Keratinocyte (primary cell): ENCODE measurements at regions not wholly inside any gene's neighbourhood (a gene's known extent, or its start where the extent isn't known, plus 50 kb on each side); places are given as distances from the start of the nearest gene placed in this dataset.

Source experiments
- DNase-seq: peaks from one replicate; pipeline ENCODE4 v3.0.0-alpha.2; 2011; ENCODE audit warnings: low read depth, missing footprints, low spot score
- FAIRE-seq: peaks from 2 replicates; lab custom pipeline; 2011; peaks lifted over from hg19 to GRCh38; lab: Jason Lieb, UNC
- H2AFZ ChIP-seq: 2 replicates; pipeline ENCODE4 v1.6.0; 2012; ENCODE audit warnings: low read length, control low read depth, inconsistent platforms; ENCODE audit not compliant: control insufficient read depth
- H3K27ac ChIP-seq: 2 replicates; pipeline ENCODE4 v1.5.1; 2011; ENCODE audit warnings: low read length; ENCODE audit not compliant: control insufficient read depth, insufficient read depth
- H3K27me3 ChIP-seq: 3 replicates; pipeline ENCODE4 v1.6.0; 2011; ENCODE audit warnings: low read length; ENCODE audit not compliant: control insufficient read depth, insufficient read depth; ENCODE audit errors: extremely low read depth
- H3K36me3 ChIP-seq, 2 experiments: 2 replicates in 1 of 2; 3 replicates in 1 of 2; pipeline ENCODE4 v1.5.1; 2011; ENCODE audit warnings: low read length in 2 of 2, mild to moderate bottlenecking in 1 of 2; ENCODE audit not compliant: control insufficient read depth in 2 of 2, insufficient read depth in 2 of 2; ENCODE audit errors: extremely low read depth in 1 of 2
- H3K4me1 ChIP-seq: 3 replicates; pipeline ENCODE4 v1.5.1; 2011; ENCODE audit warnings: low read length; ENCODE audit not compliant: control insufficient read depth, insufficient read depth; ENCODE audit errors: extremely low read depth
- H3K4me2 ChIP-seq: 3 replicates; pipeline ENCODE4 v1.6.0; 2011; ENCODE audit warnings: low read depth, low read length; ENCODE audit not compliant: control insufficient read depth, insufficient read depth; ENCODE audit errors: extremely low read depth
- H3K4me3 ChIP-seq, 3 experiments: fragments of 200-600 bp in 1 of 3; sonication (generic) in 1 of 3; 2 replicates in 2 of 3; 3 replicates in 1 of 3; pipeline ENCODE4 v1.5.1; 2011 to 2016; ENCODE audit warnings: low read length in 3 of 3, mild to moderate bottlenecking in 3 of 3, control low read depth in 2 of 3, inconsistent platforms in 1 of 3, low read depth in 1 of 3, mixed read lengths in 1 of 3, mixed run types in 1 of 3, moderate library complexity in 1 of 3; ENCODE audit not compliant: control insufficient read depth in 2 of 3, insufficient read depth in 2 of 3; ENCODE audit errors: extremely low read depth in 1 of 3
- H3K79me2 ChIP-seq: 2 replicates; pipeline ENCODE4 v1.6.0; 2012; ENCODE audit warnings: low read length; ENCODE audit not compliant: control insufficient read depth, insufficient read depth
- H3K9ac ChIP-seq: 3 replicates; pipeline ENCODE4 v1.6.0; 2011; ENCODE audit warnings: low read length; ENCODE audit not compliant: control insufficient read depth, insufficient read depth; ENCODE audit errors: extremely low read depth
- H3K9me1 ChIP-seq: 3 replicates; pipeline ENCODE4 v1.6.0; 2011; ENCODE audit warnings: low read length; ENCODE audit not compliant: control insufficient read depth, insufficient read depth; ENCODE audit errors: extremely low read depth
- H3K9me3 ChIP-seq: 2 replicates; pipeline ENCODE4 v1.5.1; 2012; ENCODE audit warnings: low read depth, low read length; ENCODE audit not compliant: control insufficient read depth
- H4K20me1 ChIP-seq: 3 replicates; pipeline ENCODE4 v1.6.0; 2011; ENCODE audit warnings: low read length; ENCODE audit not compliant: control insufficient read depth, insufficient read depth; ENCODE audit errors: extremely low read depth
- EZH2 ChIP-seq: IDR thresholded peaks from one replicate; pipeline ENCODE4 v1.6.1; 2012; ENCODE audit warnings: inconsistent platforms, mild to moderate bottlenecking, low read length, moderate library complexity
- dilution Hi-C: fragments of 300-500 bp; cut with MboI; formaldehyde crosslinking; loops from one replicate; pipeline ENCODE4 v1.7.0; 2020; ENCODE audit warnings: low sequenced_read_pairs; ENCODE audit not compliant: extremely low pct_ligation_motif_present
- TF ChIP-seq, protein P1 (sequence below), 3 experiments: IDR thresholded peaks in 1 of 3; conservative IDR thresholded peaks in 1 of 3; optimal IDR thresholded peaks in 1 of 3; 2 replicates in 2 of 3; 3 replicates in 1 of 3; pipeline versions ENCODE3 to v1.5.1; 2011; ENCODE audit warnings: low read length in 3 of 3, mild to moderate bottlenecking in 3 of 3, moderate library complexity in 2 of 3, control low read depth in 1 of 3, inconsistent platforms in 1 of 3; ENCODE audit not compliant: insufficient read depth in 2 of 3; ENCODE audit errors: extremely low read depth in 1 of 3

DNA sequence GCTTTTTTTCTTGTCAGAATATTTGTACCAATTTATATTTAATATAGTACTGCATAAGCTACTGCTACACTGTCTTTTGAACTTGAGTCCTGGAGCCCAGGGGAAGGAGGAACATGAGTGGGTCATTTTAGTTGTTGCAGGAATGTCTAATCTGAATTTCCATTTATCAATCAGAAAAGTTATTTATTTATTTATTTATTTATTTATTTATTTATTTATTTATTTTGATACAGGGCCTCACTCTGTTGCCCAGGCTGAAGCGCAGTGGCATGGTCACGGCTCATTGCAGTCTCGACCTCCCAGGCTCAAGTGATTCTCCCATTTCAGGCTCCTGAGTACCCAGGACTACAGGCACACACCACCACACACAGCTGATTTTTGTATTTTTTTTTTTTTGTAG lies 712.6 kb downstream of the NR2F1-AS1 start:
- no peak overlapping the region for H3K9ac ChIP-seq
- H2AFZ ChIP-seq = no peak overlapping the region
- FAIRE-seq = no peak
- dilution Hi-C loops = no loop called here
- TF ChIP-seq EZH2 = no peak
- TF ChIP-seq, protein P1, sequence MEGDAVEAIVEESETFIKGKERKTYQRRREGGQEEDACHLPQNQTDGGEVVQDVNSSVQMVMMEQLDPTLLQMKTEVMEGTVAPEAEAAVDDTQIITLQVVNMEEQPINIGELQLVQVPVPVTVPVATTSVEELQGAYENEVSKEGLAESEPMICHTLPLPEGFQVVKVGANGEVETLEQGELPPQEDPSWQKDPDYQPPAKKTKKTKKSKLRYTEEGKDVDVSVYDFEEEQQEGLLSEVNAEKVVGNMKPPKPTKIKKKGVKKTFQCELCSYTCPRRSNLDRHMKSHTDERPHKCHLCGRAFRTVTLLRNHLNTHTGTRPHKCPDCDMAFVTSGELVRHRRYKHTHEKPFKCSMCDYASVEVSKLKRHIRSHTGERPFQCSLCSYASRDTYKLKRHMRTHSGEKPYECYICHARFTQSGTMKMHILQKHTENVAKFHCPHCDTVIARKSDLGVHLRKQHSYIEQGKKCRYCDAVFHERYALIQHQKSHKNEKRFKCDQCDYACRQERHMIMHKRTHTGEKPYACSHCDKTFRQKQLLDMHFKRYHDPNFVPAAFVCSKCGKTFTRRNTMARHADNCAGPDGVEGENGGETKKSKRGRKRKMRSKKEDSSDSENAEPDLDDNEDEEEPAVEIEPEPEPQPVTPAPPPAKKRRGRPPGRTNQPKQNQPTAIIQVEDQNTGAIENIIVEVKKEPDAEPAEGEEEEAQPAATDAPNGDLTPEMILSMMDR (optimal IDR thresholded peaks at IDR 0.05 in 1 of 3, IDR thresholded peaks at IDR 0.05 in 1 of 3, conservative IDR thresholded peaks at IDR 0.05 in 1 of 3; ENCODE audit: extremely low read depth in 1 of 3, insufficient read depth in 2 of 3, low read length in 3 of 3) = no peak
- no peak overlapping the region for H3K4me2 ChIP-seq
- no peaks in the 10 kb centered on the region for H3K4me1 ChIP-seq
- no peak overlapping the region for H3K4me3 ChIP-seq
- H3K79me2 ChIP-seq = no peaks in the 10 kb centered on the region
- DNase-seq = no peak
- H3K9me3 ChIP-seq = no peaks in the 10 kb centered on the region
- no peaks in the 10 kb centered on the region for H3K36me3 ChIP-seq
- H4K20me1 ChIP-seq = no peaks in the 10 kb centered on the region
- no peaks in the 10 kb centered on the region for H3K9me1 ChIP-seq
- H3K27me3 ChIP-seq = no peaks in the 10 kb centered on the region
- no peak overlapping the region for H3K27ac ChIP-seq

DNA sequence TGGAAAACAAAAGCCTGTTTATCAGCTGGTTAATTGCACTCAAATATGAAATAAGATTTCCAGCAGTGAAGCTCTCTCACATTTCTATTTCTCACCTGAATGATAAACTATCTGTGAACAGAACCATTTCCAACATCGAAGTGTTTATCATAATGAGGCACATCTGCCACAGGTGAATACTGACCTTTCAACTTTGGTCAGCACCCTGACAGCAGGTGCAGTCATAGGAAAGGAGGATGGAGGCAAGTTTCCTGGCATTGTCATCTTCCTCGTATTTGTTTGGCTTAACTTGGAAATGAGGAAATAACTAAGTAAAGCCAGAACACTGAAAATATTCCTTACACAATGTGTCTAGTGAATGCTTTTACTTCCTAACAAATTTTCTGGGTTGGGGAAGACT lies 716.4 kb downstream of the NR2F1-AS1 start:
- H3K4me1 ChIP-seq = no peaks in the 10 kb centered on the region
- FAIRE-seq = no peak
- no peak overlapping the region for H3K4me3 ChIP-seq
- no peaks in the 10 kb centered on the region for H3K9me3 ChIP-seq
- no peak overlapping the region for H2AFZ ChIP-seq
- H3K9me1 ChIP-seq = no peaks in the 10 kb centered on the region
- no peak overlapping the region for H3K9ac ChIP-seq
- H3K4me2 ChIP-seq = no peak overlapping the region
- no peaks in the 10 kb centered on the region for H4K20me1 ChIP-seq
- dilution Hi-C loops = no loop called here
- TF ChIP-seq EZH2 = no peak
- TF ChIP-seq, protein P1 (optimal IDR thresholded peaks at IDR 0.05 in 1 of 3, IDR thresholded peaks at IDR 0.05 in 1 of 3, conservative IDR thresholded peaks at IDR 0.05 in 1 of 3; ENCODE audit: extremely low read depth in 1 of 3, insufficient read depth in 2 of 3, low read length in 3 of 3) = no peak
- DNase-seq = no peak
- H3K27ac ChIP-seq = no peak overlapping the region
- H3K79me2 ChIP-seq = no peaks in the 10 kb centered on the region
- no peaks in the 10 kb centered on the region for H3K27me3 ChIP-seq
- no peaks in the 10 kb centered on the region for H3K36me3 ChIP-seq
